Fibroblast of lung (primary cell): ENCODE measurements at regions not wholly inside any gene's neighbourhood (a gene's known extent, or its start where the extent isn't known, plus 50 kb on each side); places are given as distances from the start of the nearest gene placed in this dataset.

Experiments used
- DNase-seq, 2 donors: peaks; one replicate each; pipeline versions ENCODE4 v3.0.0 to v3.0.0-alpha.2; 2010; ENCODE audit warnings: low read depth in 2 of 2
- H2AFZ ChIP-seq: 2 replicates; pipeline ENCODE4 v1.5.1; 2012; ENCODE audit warnings: low read length, control low read depth, inconsistent platforms
- H3K27ac ChIP-seq: 2 replicates; pipeline ENCODE4 v1.5.1; 2011; ENCODE audit warnings: low read length, control low read depth; ENCODE audit not compliant: insufficient read depth
- H3K27me3 ChIP-seq: 2 replicates; pipeline ENCODE4 v1.5.1; 2011; ENCODE audit warnings: mild to moderate bottlenecking, low read length; ENCODE audit not compliant: control insufficient read depth, insufficient read depth
- H3K36me3 ChIP-seq: 2 replicates; pipeline ENCODE4 v1.5.1; 2011; ENCODE audit warnings: low read length; ENCODE audit not compliant: control insufficient read depth, insufficient read depth
- H3K4me1 ChIP-seq: 2 replicates; pipeline ENCODE4 v1.5.1; 2011; ENCODE audit warnings: low read length; ENCODE audit not compliant: control insufficient read depth, insufficient read depth; ENCODE audit errors: extremely low read depth
- H3K4me2 ChIP-seq: 2 replicates; pipeline ENCODE4 v1.5.1; 2011; ENCODE audit warnings: low read length, control low read depth; ENCODE audit not compliant: insufficient read depth; ENCODE audit errors: extremely low read depth
- H3K4me3 ChIP-seq, 4 experiments: fragments of 200-600 bp in 1 of 4; sonication (generic) in 1 of 4; replicated peaks in 1 of 4; 2 replicates each; pipeline ENCODE4 v1.5.1; 2011 to 2016; ENCODE audit warnings: low read length in 4 of 4, low read depth in 3 of 4, mild to moderate bottlenecking in 3 of 4, control low read depth in 2 of 4, inconsistent platforms in 1 of 4, mixed read lengths in 1 of 4; ENCODE audit not compliant: insufficient read depth in 1 of 4; ENCODE audit errors: control extremely low read depth in 1 of 4
- H3K79me2 ChIP-seq: 2 replicates; pipeline ENCODE4 v1.5.1; 2012; ENCODE audit warnings: mild to moderate bottlenecking, low read length, inconsistent platforms; ENCODE audit not compliant: control insufficient read depth, insufficient read depth
- H3K9ac ChIP-seq: 2 replicates; pipeline ENCODE4 v1.5.1; 2011; ENCODE audit warnings: mild to moderate bottlenecking, low read length, control low read depth; ENCODE audit not compliant: insufficient read depth
- H3K9me3 ChIP-seq: 2 replicates; pipeline ENCODE4 v1.5.1; 2012; ENCODE audit warnings: low read depth, low read length; ENCODE audit not compliant: control insufficient read depth, insufficient read depth
- H4K20me1 ChIP-seq: 2 replicates; pipeline ENCODE4 v1.5.1; 2011; ENCODE audit warnings: low read length; ENCODE audit not compliant: control insufficient read depth, insufficient read depth; ENCODE audit errors: extremely low read depth
- CTCF ChIP-seq, 2 donors: IDR thresholded peaks in 1 of 2; conservative IDR thresholded peaks in 1 of 2; 1 replicate in 1 of 2; 2 replicates in 1 of 2; pipeline ENCODE4 v1.5.1; 2011 to 2012; ENCODE audit warnings: low read length in 2 of 2, control low read depth in 1 of 2, inconsistent platforms in 1 of 2, low read depth in 1 of 2, mild to moderate bottlenecking in 1 of 2
- EZH2 ChIP-seq: IDR thresholded peaks from 2 replicates; pipeline ENCODE4 v1.5.1; 2012; ENCODE audit warnings: low read length, control low read depth, mild to moderate bottlenecking; ENCODE audit errors: missing control alignments

GRCh38 chr2:180682871-180683270 is 297.5 kb upstream of the UBE2E3 start:
- H2AFZ ChIP-seq = no peak overlapping the region
- H3K4me2 ChIP-seq = no peak overlapping the region
- no peak for TF ChIP-seq EZH2
- TF ChIP-seq CTCF (conservative IDR thresholded peaks at IDR 0.05 in 1 of 2, IDR thresholded peaks at IDR 0.05 in 1 of 2; ENCODE audit: low read depth in 1 of 2, low read length in 2 of 2) = no peak
- no peaks in the 10 kb centered on the region for H3K4me1 ChIP-seq
- H3K27me3 ChIP-seq = no peaks in the 10 kb centered on the region
- no peaks in the 10 kb centered on the region for H3K79me2 ChIP-seq
- H3K9ac ChIP-seq = no peak overlapping the region
- H3K27ac ChIP-seq = no peak overlapping the region
- no peaks in the 10 kb centered on the region for H3K36me3 ChIP-seq
- H4K20me1 ChIP-seq = no peaks in the 10 kb centered on the region
- no peak for DNase-seq
- no peak overlapping the region for H3K4me3 ChIP-seq
- H3K9me3 ChIP-seq = no peaks in the 10 kb centered on the region

- Histone ChIP-seq H3K4me1 (no peaks in the 10 kb centered on the region), H3K36me3 (no peaks in the 10 kb centered on the region), H3K4me2 (no peak overlapping the region), H3K27ac (no peak overlapping the region), H2AFZ (no peak overlapping the region), H3K79me2 (no peaks in the 10 kb centered on the region), H3K9me3 (no peaks in the 10 kb centered on the region), H4K20me1 (no peaks in the 10 kb centered on the region), H3K9ac (no peak overlapping the region), H3K4me3 (no peak overlapping the region), H3K27me3 (no peaks in the 10 kb centered on the region)
- TF ChIP-seq EZH2 = no peak
- no peak for TF ChIP-seq CTCF (conservative IDR thresholded peaks at IDR 0.05 in 1 of 2, IDR thresholded peaks at IDR 0.05 in 1 of 2; ENCODE audit: low read depth in 1 of 2, low read length in 2 of 2)
- no peak for DNase-seq
Observed at GRCh38 chr2:180679693-180680092, 300.7 kb upstream of the UBE2E3 start.

GRCh38 chr2:180678625-180678972 is 301.8 kb upstream of the UBE2E3 start:
- Histone ChIP-seq H3K4me1 (no peaks in the 10 kb centered on the region), H3K9me3 (no peaks in the 10 kb centered on the region), H3K36me3 (no peaks in the 10 kb centered on the region), H3K27ac (no peak overlapping the region), H4K20me1 (no peaks in the 10 kb centered on the region), H3K4me3 (no peak overlapping the region), H3K4me2 (no peak overlapping the region), H2AFZ (no peak overlapping the region), H3K27me3 (no peaks in the 10 kb centered on the region), H3K79me2 (no peaks in the 10 kb centered on the region), H3K9ac (no peak overlapping the region)
- DNase-seq = no peak
- no peak for TF ChIP-seq EZH2
- no peak for TF ChIP-seq CTCF (conservative IDR thresholded peaks at IDR 0.05 in 1 of 2, IDR thresholded peaks at IDR 0.05 in 1 of 2; ENCODE audit: low read depth in 1 of 2, low read length in 2 of 2)
